Vagina (tissue), 2 donors: ENCODE measurements at regions not wholly inside any gene's neighbourhood (a gene's known extent, or its start where the extent isn't known, plus 50 kb on each side); places are given as distances from the start of the nearest gene placed in this dataset.

Experiments used
- POLR2AphosphoS5 ChIP-seq, 2 donors: sonication (generic); formaldehyde crosslinking; IDR thresholded peaks; one replicate each; pipeline ENCODE4 v1.9.0; 2017; ENCODE audit warnings: antibody characterized with exemption in 2 of 2, mild to moderate bottlenecking in 2 of 2, low read depth in 1 of 2; ENCODE audit not compliant: insufficient read depth in 1 of 2
- TF ChIP-seq, protein P1 (sequence below), 3 experiments: fragments of 450-650 bp in 2 of 3; fragments of 200-600 bp in 1 of 3; sonication (generic) in 1 of 3; IDR thresholded peaks; one replicate each; pipeline ENCODE4 v1.5.1; 2017 to 2019; ENCODE audit warnings: antibody characterized with exemption in 3 of 3, mild to moderate bottlenecking in 2 of 3, moderate library complexity in 2 of 3

DNA sequence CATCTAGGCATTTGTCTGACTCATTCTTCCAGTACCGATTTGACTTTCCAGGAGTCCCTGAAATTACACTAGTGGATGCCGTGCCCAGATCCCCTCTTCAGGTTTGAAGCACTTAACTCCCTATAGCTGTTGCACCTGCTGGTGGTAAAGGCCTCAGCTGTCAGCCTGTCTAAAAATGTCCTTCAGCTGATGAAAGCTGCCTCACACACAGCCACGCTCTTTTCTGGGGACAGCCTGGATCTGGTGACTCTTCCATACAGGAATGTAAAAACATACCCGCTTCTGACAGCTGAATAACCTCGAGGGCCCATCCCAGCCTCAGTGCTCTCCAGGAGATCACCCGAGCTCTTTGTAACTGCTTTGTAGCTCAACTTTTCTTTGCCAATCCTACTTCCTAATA is 534.1 kb upstream of the GRM7 start:
- TF ChIP-seq, protein P1, sequence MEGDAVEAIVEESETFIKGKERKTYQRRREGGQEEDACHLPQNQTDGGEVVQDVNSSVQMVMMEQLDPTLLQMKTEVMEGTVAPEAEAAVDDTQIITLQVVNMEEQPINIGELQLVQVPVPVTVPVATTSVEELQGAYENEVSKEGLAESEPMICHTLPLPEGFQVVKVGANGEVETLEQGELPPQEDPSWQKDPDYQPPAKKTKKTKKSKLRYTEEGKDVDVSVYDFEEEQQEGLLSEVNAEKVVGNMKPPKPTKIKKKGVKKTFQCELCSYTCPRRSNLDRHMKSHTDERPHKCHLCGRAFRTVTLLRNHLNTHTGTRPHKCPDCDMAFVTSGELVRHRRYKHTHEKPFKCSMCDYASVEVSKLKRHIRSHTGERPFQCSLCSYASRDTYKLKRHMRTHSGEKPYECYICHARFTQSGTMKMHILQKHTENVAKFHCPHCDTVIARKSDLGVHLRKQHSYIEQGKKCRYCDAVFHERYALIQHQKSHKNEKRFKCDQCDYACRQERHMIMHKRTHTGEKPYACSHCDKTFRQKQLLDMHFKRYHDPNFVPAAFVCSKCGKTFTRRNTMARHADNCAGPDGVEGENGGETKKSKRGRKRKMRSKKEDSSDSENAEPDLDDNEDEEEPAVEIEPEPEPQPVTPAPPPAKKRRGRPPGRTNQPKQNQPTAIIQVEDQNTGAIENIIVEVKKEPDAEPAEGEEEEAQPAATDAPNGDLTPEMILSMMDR (IDR thresholded peaks at IDR 0.05): no peak
- TF ChIP-seq POLR2AphosphoS5 (IDR thresholded peaks at IDR 0.05; ENCODE audit: insufficient read depth in 1 of 2, low read depth in 1 of 2): no peak
